Thyroid gland (tissue), 4 donors: ENCODE measurements at regions not wholly inside any gene's neighbourhood (a gene's known extent, or its start where the extent isn't known, plus 50 kb on each side); places are given as distances from the start of the nearest gene placed in this dataset.
"Not testable (repeated sequence)": the region's sequence is repeated elsewhere in the genome, so short reads cannot be mapped to it uniquely, and the experiment has no call there.

Experiments used
- DNase-seq, 2 donors: peaks; one replicate each; pipeline ENCODE4 v3.0.0-alpha.2; 2019
- H3K27ac ChIP-seq, 3 donors: fragments of 200-600 bp; sonication (generic); 1 replicate in 2 of 3; 2 replicates in 1 of 3; pipeline ENCODE4 v1.5.1; 2016 to 2019; ENCODE audit warnings: mild to moderate bottlenecking in 1 of 3, moderate library complexity in 1 of 3
- H3K27me3 ChIP-seq: fragments of 200-600 bp; sonication (generic); one replicate; pipeline ENCODE4 v1.5.1; 2019
- H3K36me3 ChIP-seq, 2 donors: fragments of 200-600 bp; sonication (generic); one replicate each; pipeline ENCODE4 v1.5.1; 2016 to 2019
- H3K4me1 ChIP-seq, 2 donors: fragments of 200-600 bp; sonication (generic); one replicate each; pipeline ENCODE4 v1.5.1; 2017 to 2019
- H3K4me3 ChIP-seq, 3 donors: fragments of 200-600 bp; sonication (generic); replicated peaks in 1 of 3; 1 replicate in 2 of 3; 2 replicates in 1 of 3; pipeline ENCODE4 v1.5.1; 2016; ENCODE audit warnings: mild to moderate bottlenecking in 1 of 3
- H3K9me3 ChIP-seq: fragments of 200-600 bp; sonication (generic); one replicate; pipeline ENCODE4 v1.5.1; 2017
- POLR2A ChIP-seq, 2 donors: fragments of 450-650 bp; IDR thresholded peaks; one replicate each; pipeline ENCODE4 v1.6.1; 2017; ENCODE audit warnings: antibody characterized with exemption in 2 of 2, mild to moderate bottlenecking in 2 of 2, moderate library complexity in 1 of 2
- WGBS, 2 donors: methylation state at CpG; one replicate each; pipeline ENCODE4 v1.1.5; 2017; 5-methylcytosine and 5-hydroxymethylcytosine counted together
- intact Hi-C: fragments of 100-400 bp; cut with DNase I; formaldehyde crosslinking; loops from one replicate; pipeline ENCODE4 v1.15.1; 2023
- TF ChIP-seq, protein P1 (sequence below), 6 experiments: fragments of 200-600 bp in 3 of 6; fragments of 450-650 bp in 3 of 6; sonication (generic) in 3 of 6; IDR thresholded peaks; one replicate each; pipeline ENCODE4 v1.5.1; 2016 to 2019; ENCODE audit warnings: antibody characterized with exemption in 6 of 6, mild to moderate bottlenecking in 2 of 6, inconsistent platforms in 1 of 6, moderate library complexity in 1 of 6

DNA sequence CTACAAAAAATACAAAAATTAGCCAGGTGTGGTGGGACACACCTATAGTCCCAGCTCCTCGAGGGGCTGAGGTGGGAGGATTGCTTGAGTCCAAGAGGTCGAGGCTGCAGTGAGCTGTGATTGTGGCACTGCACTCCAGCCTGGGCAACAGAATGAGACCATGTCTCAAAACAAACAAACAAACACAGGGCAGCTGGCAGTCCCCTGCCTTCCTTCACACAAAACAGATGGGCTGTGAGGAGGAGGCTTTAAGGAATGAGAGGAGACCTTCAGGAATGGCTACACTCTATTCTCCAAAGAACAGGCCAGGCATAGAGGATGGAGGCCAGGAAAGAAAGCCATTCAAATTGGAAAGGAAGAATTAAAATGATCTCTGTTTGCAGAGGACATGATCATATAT lies 65.6 kb upstream of the MAML3 start:
- H3K27me3 ChIP-seq, result no peaks in the 10 kb centered on the region
- H3K36me3 ChIP-seq, result no peaks in the 10 kb centered on the region
- WGBS, 2 donors, result 39 to 57% methylated on average over 2 of the region's 2 CpGs
- H3K9me3 ChIP-seq, result no peaks in the 10 kb centered on the region
- H3K4me3 ChIP-seq, result no peak overlapping the region
- peaks cover 8 to 13% of the 10 kb centered on the region in 2 donors for H3K4me1 ChIP-seq
- DNase-seq, result no peak
- TF ChIP-seq, protein P1, sequence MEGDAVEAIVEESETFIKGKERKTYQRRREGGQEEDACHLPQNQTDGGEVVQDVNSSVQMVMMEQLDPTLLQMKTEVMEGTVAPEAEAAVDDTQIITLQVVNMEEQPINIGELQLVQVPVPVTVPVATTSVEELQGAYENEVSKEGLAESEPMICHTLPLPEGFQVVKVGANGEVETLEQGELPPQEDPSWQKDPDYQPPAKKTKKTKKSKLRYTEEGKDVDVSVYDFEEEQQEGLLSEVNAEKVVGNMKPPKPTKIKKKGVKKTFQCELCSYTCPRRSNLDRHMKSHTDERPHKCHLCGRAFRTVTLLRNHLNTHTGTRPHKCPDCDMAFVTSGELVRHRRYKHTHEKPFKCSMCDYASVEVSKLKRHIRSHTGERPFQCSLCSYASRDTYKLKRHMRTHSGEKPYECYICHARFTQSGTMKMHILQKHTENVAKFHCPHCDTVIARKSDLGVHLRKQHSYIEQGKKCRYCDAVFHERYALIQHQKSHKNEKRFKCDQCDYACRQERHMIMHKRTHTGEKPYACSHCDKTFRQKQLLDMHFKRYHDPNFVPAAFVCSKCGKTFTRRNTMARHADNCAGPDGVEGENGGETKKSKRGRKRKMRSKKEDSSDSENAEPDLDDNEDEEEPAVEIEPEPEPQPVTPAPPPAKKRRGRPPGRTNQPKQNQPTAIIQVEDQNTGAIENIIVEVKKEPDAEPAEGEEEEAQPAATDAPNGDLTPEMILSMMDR (IDR thresholded peaks at IDR 0.05), result no peak
- no peak for TF ChIP-seq POLR2A (IDR thresholded peaks at IDR 0.05)
- no peak overlapping the region for H3K27ac ChIP-seq
- intact Hi-C loops, result no loop called here

DNA sequence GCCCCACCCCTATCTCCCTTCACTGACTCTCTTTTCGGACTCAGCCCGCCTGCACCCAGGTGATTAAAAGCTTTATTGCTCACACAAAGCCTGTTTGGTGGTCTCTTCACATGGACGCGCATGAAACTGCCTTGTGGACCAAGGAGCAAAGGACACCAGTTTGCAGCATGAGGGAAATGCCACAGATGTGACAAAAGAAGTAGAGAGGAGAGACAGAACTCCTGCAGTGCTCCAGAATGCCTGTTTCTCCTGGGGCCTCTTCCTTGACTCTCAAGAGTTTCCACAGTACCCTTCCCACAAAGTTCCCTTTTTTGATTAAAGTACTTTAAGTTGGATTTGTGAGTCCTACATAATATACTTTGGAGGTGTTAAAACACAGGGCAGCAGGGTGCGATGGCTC lies 65.1 kb upstream of the MAML3 start:
- H3K27ac ChIP-seq, H3K27me3 ChIP-seq, H3K36me3 ChIP-seq, DNase-seq, H3K9me3 ChIP-seq, intact Hi-C loops, H3K4me3 ChIP-seq: not testable (repeated sequence)
- peaks cover 8 to 13% of the 10 kb centered on the region in 2 donors for H3K4me1 ChIP-seq
- WGBS, 2 donors, result 95 to 97% methylated on average over 5 of the region's 5 CpGs

DNA sequence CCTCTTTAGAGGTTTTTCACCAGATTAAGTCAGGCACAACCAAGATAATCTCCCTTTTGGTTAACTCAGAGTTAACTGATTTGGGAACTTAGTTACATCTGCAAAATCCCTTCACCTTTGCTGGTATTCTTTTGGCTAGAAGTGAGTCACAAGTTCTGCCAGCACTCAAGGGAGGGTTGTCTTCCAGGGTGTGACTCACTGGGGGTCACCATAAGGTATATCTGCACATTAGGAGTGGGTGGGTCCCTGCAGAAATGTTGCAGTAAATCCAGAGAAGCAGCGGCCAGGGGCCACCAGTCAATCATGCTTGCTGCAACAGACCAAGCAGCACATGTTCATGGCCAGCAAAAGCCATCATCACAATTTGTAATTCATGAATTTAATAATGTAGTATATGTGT lies 59.8 kb upstream of the MAML3 start:
- no peak for TF ChIP-seq POLR2A (IDR thresholded peaks at IDR 0.05)
- TF ChIP-seq, protein P1 (IDR thresholded peaks at IDR 0.05), result no peak
- Histone ChIP-seq H3K4me3 (no peak overlapping the region), H3K27ac (no peak overlapping the region), H3K4me1 (no peaks in the 10 kb centered on the region), H3K27me3 (no peaks in the 10 kb centered on the region), H3K9me3 (no peaks in the 10 kb centered on the region), H3K36me3 (no peaks in the 10 kb centered on the region)
- intact Hi-C loops, result no loop called here
- DNase-seq, result no peak
- 90 to 95% methylated on average over 1 of the region's 1 CpG for WGBS, 2 donors

DNA sequence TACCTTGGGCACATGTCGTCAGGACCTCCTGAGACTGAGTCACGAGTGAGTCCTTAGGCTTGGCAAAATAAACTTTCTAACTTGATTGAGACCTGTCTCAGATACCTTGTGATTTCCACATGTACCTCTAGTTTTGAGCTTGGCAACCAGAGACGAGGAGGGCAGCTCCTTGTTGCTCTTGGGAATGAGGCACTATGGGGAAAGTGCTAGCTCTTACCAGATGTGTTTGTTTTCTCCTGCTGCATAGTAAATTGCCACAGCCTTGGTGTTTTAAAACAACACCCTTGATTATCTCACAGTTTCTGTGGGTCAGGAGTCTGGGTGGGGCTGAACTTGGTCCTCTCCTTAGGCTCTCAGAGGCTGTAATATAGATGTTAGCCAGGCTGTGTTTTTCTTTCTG lies 59.1 kb upstream of the MAML3 start:
- H3K27ac ChIP-seq, result no peak overlapping the region
- H3K9me3 ChIP-seq, result no peaks in the 10 kb centered on the region
- TF ChIP-seq POLR2A (IDR thresholded peaks at IDR 0.05), result no peak
- no peak for DNase-seq
- intact Hi-C loops, result no loop called here
- H3K36me3 ChIP-seq, result no peaks in the 10 kb centered on the region
- H3K4me1 ChIP-seq, result no peaks in the 10 kb centered on the region
- 38 to 49% methylated on average over 3 of the region's 3 CpGs for WGBS, 2 donors
- H3K4me3 ChIP-seq, result no peak overlapping the region
- H3K27me3 ChIP-seq, result no peaks in the 10 kb centered on the region

DNA sequence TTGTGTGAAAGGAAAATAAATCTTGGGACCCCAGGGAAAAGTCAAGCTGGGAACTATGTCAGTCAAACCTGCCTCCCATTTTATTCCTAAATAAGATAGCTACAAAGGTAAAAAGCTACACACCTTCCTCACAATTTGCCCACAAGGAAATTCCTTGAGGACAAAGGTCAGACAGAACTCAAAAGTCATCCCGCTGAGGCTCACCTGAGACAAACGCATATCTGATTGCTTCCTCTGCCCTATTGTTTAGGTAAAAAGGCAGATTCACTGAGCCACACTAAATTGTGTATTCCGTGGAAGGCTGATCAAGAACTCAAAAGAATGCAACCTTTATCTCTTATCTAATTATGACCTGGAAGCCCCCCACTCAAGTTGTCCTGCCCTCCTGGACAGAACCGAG lies 58.7 kb upstream of the MAML3 start:
- Histone ChIP-seq H3K4me1 (no peaks in the 10 kb centered on the region), H3K27me3 (no peaks in the 10 kb centered on the region), H3K36me3 (no peaks in the 10 kb centered on the region), H3K27ac (no peak overlapping the region), H3K4me3 (no peak overlapping the region), H3K9me3 (no peaks in the 10 kb centered on the region)
- WGBS, 2 donors, result 85% methylated on average over 4 of the region's 4 CpGs
- TF ChIP-seq, protein P1 (IDR thresholded peaks at IDR 0.05), result no peak
- TF ChIP-seq POLR2A (IDR thresholded peaks at IDR 0.05), result no peak
- intact Hi-C loops, result no loop called here
- no peak for DNase-seq

DNA sequence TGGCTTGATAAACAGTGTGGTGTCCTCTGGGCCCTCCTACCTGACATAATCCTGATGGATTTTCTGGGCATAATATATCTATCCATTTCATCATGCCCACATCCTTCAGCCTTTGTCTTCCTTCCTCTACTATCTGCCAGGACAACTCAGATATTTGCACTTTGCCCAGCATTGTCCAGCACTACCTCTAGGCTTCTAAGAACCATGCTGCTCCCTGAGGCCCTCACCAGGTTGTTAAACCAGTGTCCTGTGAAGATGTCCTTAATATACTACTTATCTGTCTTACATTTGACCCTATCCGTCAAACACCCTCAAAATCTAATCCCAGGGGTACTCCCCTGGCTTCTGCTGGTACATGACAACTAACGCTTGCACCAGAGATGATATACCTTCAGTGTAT lies 58.2 kb upstream of the MAML3 start:
- Histone ChIP-seq H3K9me3 (no peaks in the 10 kb centered on the region), H3K4me3 (no peak overlapping the region), H3K36me3 (no peaks in the 10 kb centered on the region), H3K27me3 (no peaks in the 10 kb centered on the region), H3K27ac (no peak overlapping the region), H3K4me1 (no peaks in the 10 kb centered on the region)
- intact Hi-C loops, result no loop called here
- TF ChIP-seq, protein P1 (IDR thresholded peaks at IDR 0.05), result no peak
- no peak for TF ChIP-seq POLR2A (IDR thresholded peaks at IDR 0.05)
- 94 to 97% methylated on average over 2 of the region's 2 CpGs for WGBS, 2 donors
- no peak for DNase-seq
